ENCODE measurements at regions not wholly inside any gene's neighbourhood (a gene's known extent, or its start where the extent isn't known, plus 50 kb on each side); places are given as distances from the start of the nearest gene placed in this dataset.

GRCh38 chr1:29488794-29489311 lies 252.5 kb downstream of the PTPRU start:
- DNase-seq (ENCODE audit: low spot score), result no peak

- no peak for DNase-seq (ENCODE audit: low spot score)
These were observed 251.9 kb downstream of the PTPRU start for GRCh38 chr1:29488086-29488793.

GRCh38 chr1:29487291-29487690 lies 251.0 kb downstream of the PTPRU start:
- no peak for DNase-seq (ENCODE audit: low spot score)

GRCh38 chr1:29485096-29485925 lies 249.0 kb downstream of the PTPRU start:
- no peak for DNase-seq (ENCODE audit: low spot score)

- DNase-seq (ENCODE audit: low spot score), result no peak
These were observed 246.7 kb downstream of the PTPRU start for GRCh38 chr1:29482991-29483390.

- no peak for DNase-seq (ENCODE audit: low spot score)
These were observed 245.7 kb downstream of the PTPRU start for GRCh38 chr1:29482064-29482463.

- no peak for DNase-seq (ENCODE audit: low spot score)
These were observed 244.7 kb downstream of the PTPRU start for GRCh38 chr1:29481031-29481430.

GRCh38 chr1:29478879-29479278 lies 242.6 kb downstream of the PTPRU start:
- no peak for DNase-seq (ENCODE audit: low spot score)

GRCh38 chr1:29478151-29478791 lies 241.9 kb downstream of the PTPRU start:
- DNase-seq (ENCODE audit: low spot score), result no peak

- DNase-seq (ENCODE audit: low spot score), result no peak
These were observed 239.0 kb downstream of the PTPRU start for GRCh38 chr1:29475326-29475725.

- no peak for DNase-seq (ENCODE audit: low spot score)
These were observed 238.2 kb downstream of the PTPRU start for GRCh38 chr1:29474274-29475244.

- DNase-seq (ENCODE audit: low spot score), result no peak
These were observed 237.0 kb downstream of the PTPRU start for GRCh38 chr1:29473161-29473855.

GRCh38 chr1:29471487-29472313 lies 235.4 kb downstream of the PTPRU start:
- no peak for DNase-seq (ENCODE audit: low spot score)

- no peak for DNase-seq (ENCODE audit: low spot score)
These were observed 234.4 kb downstream of the PTPRU start for GRCh38 chr1:29470788-29471119.

- DNase-seq (ENCODE audit: low spot score), result no peak
These were observed 233.9 kb downstream of the PTPRU start for GRCh38 chr1:29470087-29470787.

GRCh38 chr1:29469457-29469856 lies 233.1 kb downstream of the PTPRU start:
- no peak for DNase-seq (ENCODE audit: low spot score)

GRCh38 chr1:29467989-29468900 lies 231.9 kb downstream of the PTPRU start:
- DNase-seq (ENCODE audit: low spot score), result no peak

GRCh38 chr1:29466258-29466657 lies 229.9 kb downstream of the PTPRU start:
- DNase-seq (ENCODE audit: low spot score), result no peak

Measured in Ammon's horn (tissue), 1 donor.